ENCODE measurements at regions not wholly inside any gene's neighbourhood (a gene's known extent, or its start where the extent isn't known, plus 50 kb on each side); places are given as distances from the start of the nearest gene placed in this dataset.
"Not testable (repeated sequence)": the region's sequence is repeated elsewhere in the genome, so short reads cannot be mapped to it uniquely, and the experiment has no call there.

DNA sequence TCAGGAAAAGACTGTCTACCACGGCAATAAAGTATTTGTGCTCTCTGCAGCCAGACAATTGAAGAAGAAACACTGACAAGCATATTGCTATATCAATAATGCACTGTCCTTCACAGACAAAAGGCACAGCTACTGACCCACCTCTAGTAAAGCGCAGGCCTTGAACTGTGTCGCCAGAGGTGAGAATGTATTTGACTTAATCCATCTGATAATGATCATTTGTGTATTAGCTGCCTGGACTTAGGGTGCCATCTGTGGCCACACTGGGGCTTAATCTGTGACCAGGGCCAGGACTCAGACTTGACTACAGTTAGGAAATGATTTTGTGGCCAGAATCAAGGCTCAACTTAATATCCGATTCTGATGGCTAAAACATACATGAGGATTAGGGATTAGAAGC is 260.4 kb downstream of the SMARCA1 start:
- Histone ChIP-seq H3K4me3 (ENCODE audit: insufficient read depth, low read length, poor library complexity, severe bottlenecking) (no peak overlapping the region), H3K9me3 (ENCODE audit: insufficient read depth, low read length) (no peaks in the 10 kb centered on the region), H3F3A (ENCODE audit: insufficient read depth) (no peaks in the 10 kb centered on the region), H3K9me2 (replicated peaks; ENCODE audit: insufficient read depth, low read length) (no peaks in the 10 kb centered on the region), H3K27me3 (ENCODE audit: low read length) (no peaks in the 10 kb centered on the region), H3K27ac (ENCODE audit: low read depth, low read length) (no peak overlapping the region), H4K20me1 (ENCODE audit: low read depth, low read length) (no peaks in the 10 kb centered on the region), H3K36me3 (ENCODE audit: low read length) (no peaks in the 10 kb centered on the region), H3K79me2 (ENCODE audit: insufficient read depth, low read length) (no peaks in the 10 kb centered on the region), H2AFZ (ENCODE audit: low read depth, low read length, severe bottlenecking) (no peak overlapping the region), H3K4me2 (ENCODE audit: low read depth, low read length, poor library complexity, severe bottlenecking) (no peak overlapping the region), H3K9ac (ENCODE audit: low read length) (no peak overlapping the region)
- no peak for TF ChIP-seq EZH2phosphoT487 (conservative IDR thresholded peaks at IDR 0.05; ENCODE audit: low read length)
- TF ChIP-seq, protein P1, sequence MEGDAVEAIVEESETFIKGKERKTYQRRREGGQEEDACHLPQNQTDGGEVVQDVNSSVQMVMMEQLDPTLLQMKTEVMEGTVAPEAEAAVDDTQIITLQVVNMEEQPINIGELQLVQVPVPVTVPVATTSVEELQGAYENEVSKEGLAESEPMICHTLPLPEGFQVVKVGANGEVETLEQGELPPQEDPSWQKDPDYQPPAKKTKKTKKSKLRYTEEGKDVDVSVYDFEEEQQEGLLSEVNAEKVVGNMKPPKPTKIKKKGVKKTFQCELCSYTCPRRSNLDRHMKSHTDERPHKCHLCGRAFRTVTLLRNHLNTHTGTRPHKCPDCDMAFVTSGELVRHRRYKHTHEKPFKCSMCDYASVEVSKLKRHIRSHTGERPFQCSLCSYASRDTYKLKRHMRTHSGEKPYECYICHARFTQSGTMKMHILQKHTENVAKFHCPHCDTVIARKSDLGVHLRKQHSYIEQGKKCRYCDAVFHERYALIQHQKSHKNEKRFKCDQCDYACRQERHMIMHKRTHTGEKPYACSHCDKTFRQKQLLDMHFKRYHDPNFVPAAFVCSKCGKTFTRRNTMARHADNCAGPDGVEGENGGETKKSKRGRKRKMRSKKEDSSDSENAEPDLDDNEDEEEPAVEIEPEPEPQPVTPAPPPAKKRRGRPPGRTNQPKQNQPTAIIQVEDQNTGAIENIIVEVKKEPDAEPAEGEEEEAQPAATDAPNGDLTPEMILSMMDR (IDR thresholded peaks at IDR 0.05; ENCODE audit: insufficient read depth, low read length, poor library complexity, severe bottlenecking): no peak

DNA sequence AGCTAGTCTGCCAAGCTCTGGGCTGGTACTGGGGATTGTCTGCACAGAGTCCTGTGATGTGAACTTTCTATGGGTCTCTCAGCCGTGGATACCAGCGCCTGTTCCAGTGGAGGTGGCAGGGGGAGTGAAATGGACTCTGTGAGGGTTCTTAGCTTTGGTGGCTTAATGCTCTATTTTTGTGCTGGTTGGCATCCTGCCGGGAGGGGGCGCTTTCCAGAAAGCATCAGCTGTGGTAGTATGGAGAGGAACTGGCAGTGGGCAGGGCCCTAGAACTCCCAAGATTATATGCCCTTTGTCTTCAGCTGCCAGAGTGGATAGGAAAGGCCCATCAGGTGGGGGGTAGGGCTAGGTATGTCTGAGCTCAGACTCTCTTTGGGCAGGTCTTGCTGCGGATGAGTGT is 267.8 kb downstream of the SMARCA1 start:
- not testable (repeated sequence) for H3K4me3 ChIP-seq (ENCODE audit: insufficient read depth, low read length, poor library complexity, severe bottlenecking); H2AFZ ChIP-seq (ENCODE audit: low read depth, low read length, severe bottlenecking); H4K20me1 ChIP-seq (ENCODE audit: low read depth, low read length); H3F3A ChIP-seq (ENCODE audit: insufficient read depth); H3K9ac ChIP-seq (ENCODE audit: low read length); H3K9me3 ChIP-seq (ENCODE audit: insufficient read depth, low read length); H3K4me2 ChIP-seq (ENCODE audit: low read depth, low read length, poor library complexity, severe bottlenecking); H3K79me2 ChIP-seq (ENCODE audit: insufficient read depth, low read length); H3K9me2 ChIP-seq (replicated peaks; ENCODE audit: insufficient read depth, low read length); H3K27me3 ChIP-seq (ENCODE audit: low read length); H3K27ac ChIP-seq (ENCODE audit: low read depth, low read length); H3K36me3 ChIP-seq (ENCODE audit: low read length)

DNA sequence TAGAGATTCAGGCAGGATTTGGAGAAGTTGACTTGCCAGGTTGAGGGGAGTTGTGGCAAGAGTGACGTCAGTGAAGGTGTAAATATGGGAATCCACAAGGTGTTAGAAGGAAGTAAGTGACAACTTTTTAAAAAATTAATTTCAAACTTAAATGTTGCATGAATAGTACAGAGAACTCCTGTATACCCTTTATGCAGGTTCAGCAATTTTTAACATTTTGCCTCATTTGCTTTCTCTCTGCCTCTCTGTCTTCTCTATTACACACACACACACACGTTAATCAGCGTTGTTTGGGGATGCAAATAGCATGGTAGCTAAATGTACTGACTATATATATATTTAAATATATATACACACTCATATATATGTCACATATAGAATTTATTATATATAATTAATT is 273.7 kb downstream of the SMARCA1 start:
- TF ChIP-seq EZH2phosphoT487 (conservative IDR thresholded peaks at IDR 0.05; ENCODE audit: low read length): no peak
- TF ChIP-seq, protein P1 (IDR thresholded peaks at IDR 0.05; ENCODE audit: insufficient read depth, low read length, poor library complexity, severe bottlenecking): no peak
- Histone ChIP-seq H3K27ac (ENCODE audit: low read depth, low read length) (no peak overlapping the region), H3K9me3 (ENCODE audit: insufficient read depth, low read length) (no peaks in the 10 kb centered on the region), H3F3A (ENCODE audit: insufficient read depth) (no peaks in the 10 kb centered on the region), H3K9me2 (replicated peaks; ENCODE audit: insufficient read depth, low read length) (no peaks in the 10 kb centered on the region), H3K79me2 (ENCODE audit: insufficient read depth, low read length) (no peaks in the 10 kb centered on the region), H3K4me3 (ENCODE audit: insufficient read depth, low read length, poor library complexity, severe bottlenecking) (no peak overlapping the region), H3K27me3 (ENCODE audit: low read length) (no peaks in the 10 kb centered on the region), H3K36me3 (ENCODE audit: low read length) (no peaks in the 10 kb centered on the region), H4K20me1 (ENCODE audit: low read depth, low read length) (no peaks in the 10 kb centered on the region), H2AFZ (ENCODE audit: low read depth, low read length, severe bottlenecking) (no peak overlapping the region), H3K4me2 (ENCODE audit: low read depth, low read length, poor library complexity, severe bottlenecking) (no peak overlapping the region), H3K9ac (ENCODE audit: low read length) (no peak overlapping the region)

DNA sequence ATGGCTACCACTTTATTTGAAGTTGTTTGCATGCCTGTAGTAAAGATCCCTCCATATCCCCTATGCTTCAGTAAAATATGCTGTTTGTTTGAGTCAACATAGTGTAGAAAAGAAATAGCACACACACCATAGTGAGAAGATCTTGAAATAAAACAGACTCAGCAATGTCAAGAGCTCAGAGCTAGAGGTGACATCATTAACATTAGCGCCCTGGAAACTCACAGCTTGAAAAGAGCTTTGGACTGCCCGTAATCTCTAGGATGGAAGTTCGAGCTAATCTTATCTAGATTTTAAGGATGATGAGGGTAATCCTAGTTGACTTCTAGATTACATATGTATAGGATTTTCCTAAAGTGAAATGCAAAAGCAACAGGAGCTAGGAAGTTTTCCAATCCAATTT is 275.6 kb downstream of the SMARCA1 start:
- no peak overlapping the region for H3K4me3 ChIP-seq (ENCODE audit: insufficient read depth, low read length, poor library complexity, severe bottlenecking)
- H3K27me3 ChIP-seq (ENCODE audit: low read length): no peaks in the 10 kb centered on the region
- no peak for TF ChIP-seq EZH2phosphoT487 (conservative IDR thresholded peaks at IDR 0.05; ENCODE audit: low read length)
- TF ChIP-seq, protein P1 (IDR thresholded peaks at IDR 0.05; ENCODE audit: insufficient read depth, low read length, poor library complexity, severe bottlenecking): no peak
- no peaks in the 10 kb centered on the region for H3K36me3 ChIP-seq (ENCODE audit: low read length)
- H3K27ac ChIP-seq (ENCODE audit: low read depth, low read length): no peak overlapping the region
- no peaks in the 10 kb centered on the region for H4K20me1 ChIP-seq (ENCODE audit: low read depth, low read length)
- H2AFZ ChIP-seq (ENCODE audit: low read depth, low read length, severe bottlenecking): no peak overlapping the region
- H3F3A ChIP-seq (ENCODE audit: insufficient read depth): no peaks in the 10 kb centered on the region
- no peaks in the 10 kb centered on the region for H3K79me2 ChIP-seq (ENCODE audit: insufficient read depth, low read length)
- no peaks in the 10 kb centered on the region for H3K9me2 ChIP-seq (replicated peaks; ENCODE audit: insufficient read depth, low read length)
- no peak overlapping the region for H3K4me2 ChIP-seq (ENCODE audit: low read depth, low read length, poor library complexity, severe bottlenecking)
- H3K9me3 ChIP-seq (ENCODE audit: insufficient read depth, low read length): no peaks in the 10 kb centered on the region
- no peak overlapping the region for H3K9ac ChIP-seq (ENCODE audit: low read length)

All from SU-DHL-6 (cell line).